Lower leg skin (tissue), 4 donors: ENCODE measurements at regions not wholly inside any gene's neighbourhood (a gene's known extent, or its start where the extent isn't known, plus 50 kb on each side); places are given as distances from the start of the nearest gene placed in this dataset.

ENCODE experiments used
- DNase-seq, 2 donors: peaks; one replicate each; pipeline ENCODE4 v3.0.0-alpha.2; 2019; ENCODE audit warnings: low spot score in 2 of 2
- H3K4me3 ChIP-seq: fragments of 200-600 bp; sonication (generic); 2 replicates; pipeline ENCODE4 v1.5.1; 2017; ENCODE audit warnings: mild to moderate bottlenecking, low read depth; ENCODE audit not compliant: poor library complexity, severe bottlenecking
- POLR2A ChIP-seq, 2 donors: fragments of 450-650 bp; IDR thresholded peaks; one replicate each; pipeline ENCODE4 v1.6.1; 2016 to 2017; ENCODE audit warnings: antibody characterized with exemption in 2 of 2, mild to moderate bottlenecking in 1 of 2, moderate library complexity in 1 of 2
- WGBS, 2 donors: methylation state at CpG; one replicate each; pipeline ENCODE4 v1.1.5; 2018; 5-methylcytosine and 5-hydroxymethylcytosine counted together
- intact Hi-C: fragments of 100-400 bp; cut with DNase I; formaldehyde crosslinking; loops from one replicate; pipeline ENCODE4 v1.15.0; 2023; ENCODE audit warnings: low total_unique reads
- TF ChIP-seq, protein P1 (sequence below), 3 donors: fragments of 450-650 bp; IDR thresholded peaks; one replicate each; pipeline ENCODE4 v1.5.1; 2016; ENCODE audit warnings: antibody characterized with exemption in 3 of 3, mild to moderate bottlenecking in 3 of 3, moderate library complexity in 2 of 3

DNA sequence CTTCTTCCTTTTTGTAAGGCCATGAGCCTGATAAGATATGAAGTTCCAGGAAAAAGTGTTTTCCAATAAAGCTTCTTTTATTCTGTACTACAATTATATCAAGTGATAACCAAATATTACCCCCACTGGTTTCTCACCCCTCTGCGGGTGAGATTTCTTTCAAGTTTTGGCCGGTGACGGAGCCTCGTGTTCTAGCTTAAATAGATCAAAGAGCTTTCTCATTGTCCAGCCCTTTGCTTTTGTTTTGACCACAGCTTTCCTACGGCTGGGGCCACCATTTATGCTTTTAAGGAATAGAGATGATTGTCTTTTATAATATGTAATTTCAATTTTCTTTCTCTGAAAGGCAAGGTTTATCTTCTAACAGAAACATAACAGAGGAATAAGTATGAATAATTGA lies 196.7 kb upstream of the MTPN start:
- intact Hi-C loops: no loop called here
- TF ChIP-seq, protein P1, sequence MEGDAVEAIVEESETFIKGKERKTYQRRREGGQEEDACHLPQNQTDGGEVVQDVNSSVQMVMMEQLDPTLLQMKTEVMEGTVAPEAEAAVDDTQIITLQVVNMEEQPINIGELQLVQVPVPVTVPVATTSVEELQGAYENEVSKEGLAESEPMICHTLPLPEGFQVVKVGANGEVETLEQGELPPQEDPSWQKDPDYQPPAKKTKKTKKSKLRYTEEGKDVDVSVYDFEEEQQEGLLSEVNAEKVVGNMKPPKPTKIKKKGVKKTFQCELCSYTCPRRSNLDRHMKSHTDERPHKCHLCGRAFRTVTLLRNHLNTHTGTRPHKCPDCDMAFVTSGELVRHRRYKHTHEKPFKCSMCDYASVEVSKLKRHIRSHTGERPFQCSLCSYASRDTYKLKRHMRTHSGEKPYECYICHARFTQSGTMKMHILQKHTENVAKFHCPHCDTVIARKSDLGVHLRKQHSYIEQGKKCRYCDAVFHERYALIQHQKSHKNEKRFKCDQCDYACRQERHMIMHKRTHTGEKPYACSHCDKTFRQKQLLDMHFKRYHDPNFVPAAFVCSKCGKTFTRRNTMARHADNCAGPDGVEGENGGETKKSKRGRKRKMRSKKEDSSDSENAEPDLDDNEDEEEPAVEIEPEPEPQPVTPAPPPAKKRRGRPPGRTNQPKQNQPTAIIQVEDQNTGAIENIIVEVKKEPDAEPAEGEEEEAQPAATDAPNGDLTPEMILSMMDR (IDR thresholded peaks at IDR 0.05): no peak
- TF ChIP-seq POLR2A (IDR thresholded peaks at IDR 0.05): no peak

GRCh38 chr7:136171233-136171632 lies 194.1 kb upstream of the MTPN start:
- no peak for DNase-seq
- TF ChIP-seq, protein P1 (IDR thresholded peaks at IDR 0.05): no peak
- TF ChIP-seq POLR2A (IDR thresholded peaks at IDR 0.05): no peak
- no peak overlapping the region for H3K4me3 ChIP-seq
- intact Hi-C loops: no loop called here

More for the DNA sequence above, 196.7 kb upstream of the MTPN start:
- no peak for DNase-seq
- no peak overlapping the region for H3K4me3 ChIP-seq
- 85 to 88% methylated on average over 5 of the region's 5 CpGs for WGBS, 2 donors

- TF ChIP-seq POLR2A (IDR thresholded peaks at IDR 0.05): no peak
- TF ChIP-seq, protein P1 (IDR thresholded peaks at IDR 0.05): no peak
- intact Hi-C loops: no loop called here
- DNase-seq: no peak
- H3K4me3 ChIP-seq: no peak overlapping the region
- 65 to 75% methylated on average over 2 of the region's 2 CpGs for WGBS, 2 donors
These were observed 191.7 kb upstream of the MTPN start for GRCh38 chr7:136168821-136169220.

DNA sequence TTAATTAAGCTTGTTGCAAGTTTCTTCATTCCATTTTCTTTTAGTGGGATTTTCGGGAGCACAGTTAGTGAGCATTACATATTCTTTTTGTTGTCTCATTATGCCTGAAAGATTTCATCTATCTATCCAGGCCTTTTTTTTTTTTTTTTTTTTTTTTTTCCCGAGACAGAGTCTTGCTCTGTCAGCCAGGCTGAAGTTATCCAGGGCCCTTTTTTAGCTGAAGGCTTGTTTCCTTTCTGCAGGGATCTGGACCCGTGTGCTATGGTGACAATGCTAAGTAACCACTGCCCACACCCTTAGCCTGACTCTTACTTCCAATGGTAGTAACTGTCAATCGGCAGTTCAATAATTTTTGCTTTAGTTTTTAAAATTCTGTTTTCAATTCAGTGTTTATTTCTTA lies 190.8 kb upstream of the MTPN start:
- 58 to 72% methylated on average over 4 of the region's 4 CpGs for WGBS, 2 donors
- no peak overlapping the region for H3K4me3 ChIP-seq
- TF ChIP-seq POLR2A (IDR thresholded peaks at IDR 0.05): no peak
- TF ChIP-seq, protein P1 (IDR thresholded peaks at IDR 0.05): no peak
- DNase-seq: no peak
- intact Hi-C loops: no loop called here

DNA sequence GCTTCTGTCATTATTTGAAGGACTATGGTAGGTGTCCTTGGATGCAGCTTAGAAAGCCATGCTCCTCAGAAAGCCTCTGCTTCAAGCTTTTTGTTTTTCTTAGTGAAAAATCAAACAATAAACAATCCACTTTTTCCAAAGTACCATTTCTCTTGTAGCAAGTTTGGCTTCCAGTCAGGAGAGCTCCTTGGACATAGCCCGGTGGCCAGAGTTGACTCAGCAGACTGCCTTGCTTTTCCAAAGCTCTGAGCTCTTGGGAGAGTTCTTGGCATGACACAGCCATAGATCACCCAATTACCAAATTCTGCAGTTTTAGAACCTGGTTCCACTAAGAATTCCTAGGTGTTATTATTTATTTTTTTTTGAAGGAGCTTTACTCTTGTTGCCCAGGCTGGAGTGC lies 189.4 kb upstream of the MTPN start:
- intact Hi-C loops: no loop called here
- no peak overlapping the region for H3K4me3 ChIP-seq
- WGBS, 2 donors: 84 to 90% methylated on average over 1 of the region's 1 CpG
- no peak for DNase-seq
- TF ChIP-seq, protein P1 (IDR thresholded peaks at IDR 0.05): no peak
- no peak for TF ChIP-seq POLR2A (IDR thresholded peaks at IDR 0.05)

- intact Hi-C loops: no loop called here
- no peak for DNase-seq
- 92 to 95% methylated on average over 4 of the region's 4 CpGs for WGBS, 2 donors
- TF ChIP-seq, protein P1 (IDR thresholded peaks at IDR 0.05): no peak
- TF ChIP-seq POLR2A (IDR thresholded peaks at IDR 0.05): no peak
- no peak overlapping the region for H3K4me3 ChIP-seq
These were observed 186.2 kb upstream of the MTPN start for GRCh38 chr7:136163340-136163801.
